Panc1 (cell line): ENCODE measurements at regions not wholly inside any gene's neighbourhood (a gene's known extent, or its start where the extent isn't known, plus 50 kb on each side); places are given as distances from the start of the nearest gene placed in this dataset.

Experiments used
- CTCF ChIP-seq: fragments of 450-650 bp; IDR thresholded peaks from 2 replicates; pipeline ENCODE4 v1.5.1; 2017; ENCODE audit warnings: mild to moderate bottlenecking
- REST ChIP-seq, 2 experiments: IDR thresholded peaks; 2 replicates each; pipeline ENCODE4 v1.6.1; 2011 to 2012; ENCODE audit warnings: low read depth in 2 of 2, control low read depth in 1 of 2, low read length in 1 of 2, mild to moderate bottlenecking in 1 of 2, moderate library complexity in 1 of 2; ENCODE audit not compliant: insufficient read depth in 1 of 2
- SIN3A ChIP-seq: IDR thresholded peaks from 2 replicates; pipeline ENCODE4 v1.6.1; 2012; ENCODE audit warnings: low read depth, mild to moderate bottlenecking, low read length, moderate library complexity, borderline replicate concordance; ENCODE audit not compliant: insufficient read depth

GRCh38 chr10:25102147-25102822 lies 72.5 kb upstream of the GPR158 start:
- TF ChIP-seq CTCF (no peak), REST (IDR thresholded peaks at IDR 0.05; ENCODE audit: insufficient read depth in 1 of 2, low read depth in 2 of 2, low read length in 1 of 2) (no peak), SIN3A (no peak)
